Neural cell (in vitro differentiated cells): ENCODE measurements at regions not wholly inside any gene's neighbourhood (a gene's known extent, or its start where the extent isn't known, plus 50 kb on each side); places are given as distances from the start of the nearest gene placed in this dataset.

ENCODE experiments used
- CTCF ChIP-seq: fragments of 450-650 bp; IDR thresholded peaks from 2 replicates; pipeline ENCODE4 v1.5.1; 2014; ENCODE audit warnings: antibody characterized with exemption, mild to moderate bottlenecking, moderate library complexity; ENCODE audit not compliant: poor library complexity, severe bottlenecking
- EZH2 ChIP-seq: fragments of 200-600, 300-800 bp; shearing (Covaris generic), sonication (generic); IDR thresholded peaks from 2 replicates; pipeline ENCODE4 v1.6.1; 2014; ENCODE audit warnings: antibody characterized with exemption, low read length, borderline replicate concordance, mild to moderate bottlenecking; ENCODE audit not compliant: insufficient read depth, poor library complexity, severe bottlenecking
- POLR2AphosphoS5 ChIP-seq: IDR thresholded peaks from 2 replicates; pipeline ENCODE4 v1.6.1; 2012

GRCh38 chr7:110400411-110400810 is 690.5 kb upstream of the LRRN3 start:
- TF ChIP-seq CTCF (no peak), POLR2AphosphoS5 (no peak), EZH2 (no peak)
